Liver (tissue), 8 donors: ENCODE measurements at regions not wholly inside any gene's neighbourhood (a gene's known extent, or its start where the extent isn't known, plus 50 kb on each side); places are given as distances from the start of the nearest gene placed in this dataset.

ENCODE experiments used
- DNase-seq: peaks from one replicate; pipeline ENCODE4 v3.0.0-alpha.2; 2017; ENCODE audit warnings: low spot score
- H3K27ac ChIP-seq, 2 donors: one replicate each; pipeline ENCODE4 v1.7.0; 2013; ENCODE audit warnings: inconsistent platforms in 2 of 2, low read length in 2 of 2, control low read depth in 1 of 2, low read depth in 1 of 2, mild to moderate bottlenecking in 1 of 2
- H3K27me3 ChIP-seq, 4 donors: one replicate each; pipeline versions ENCODE4 v1.6.1 to v1.7.0; 2013; ENCODE audit warnings: low read length in 3 of 4, inconsistent platforms in 1 of 4, mild to moderate bottlenecking in 1 of 4, moderate library complexity in 1 of 4; ENCODE audit not compliant: control insufficient read depth in 4 of 4, insufficient read depth in 4 of 4
- H3K36me3 ChIP-seq, 4 donors: one replicate each; pipeline versions ENCODE4 v1.6.1 to v1.7.0; 2013; ENCODE audit warnings: low read length in 3 of 4, mild to moderate bottlenecking in 3 of 4, low read depth in 1 of 4, moderate library complexity in 1 of 4; ENCODE audit not compliant: control insufficient read depth in 4 of 4, insufficient read depth in 3 of 4
- H3K4me1 ChIP-seq, 4 donors: one replicate each; pipeline versions ENCODE4 v1.6.1 to v1.7.0; 2013; ENCODE audit warnings: low read length in 3 of 4, mild to moderate bottlenecking in 3 of 4, moderate library complexity in 1 of 4; ENCODE audit not compliant: control insufficient read depth in 4 of 4, insufficient read depth in 4 of 4
- H3K4me3 ChIP-seq, 3 donors: one replicate each; pipeline versions ENCODE4 v1.6.1 to v1.7.0; 2013; ENCODE audit warnings: low read length in 3 of 3, control low read depth in 1 of 3, low read depth in 1 of 3, mild to moderate bottlenecking in 1 of 3
- H3K9ac ChIP-seq, 2 donors: one replicate each; pipeline ENCODE4 v1.7.0; 2013; ENCODE audit warnings: low read length in 2 of 2, mild to moderate bottlenecking in 2 of 2, moderate library complexity in 2 of 2, control low read depth in 1 of 2, low read depth in 1 of 2
- H3K9me3 ChIP-seq, 4 donors: one replicate each; pipeline versions ENCODE4 v1.6.1 to v1.7.0; 2013; ENCODE audit warnings: low read length in 3 of 4; ENCODE audit not compliant: control insufficient read depth in 4 of 4
- ATF3 ChIP-seq: IDR thresholded peaks from 2 replicates; pipeline ENCODE4 v1.6.1; 2016; ENCODE audit warnings: antibody characterized with exemption
- CTCF ChIP-seq: fragments of 150-350 bp; IDR thresholded peaks from 2 replicates; pipeline ENCODE4 v1.5.1; 2017; ENCODE audit warnings: improper control_type of control experiment, low read depth, low read length; ENCODE audit not compliant: missing input control
- EGR1 ChIP-seq, 2 donors: IDR thresholded peaks; 2 replicates each; pipeline ENCODE4 v1.6.1; 2016 to 2018; ENCODE audit warnings: antibody characterized with exemption in 2 of 2, low read depth in 2 of 2
- FOXA1 ChIP-seq: IDR thresholded peaks from 2 replicates; pipeline ENCODE4 v1.6.1; 2016; ENCODE audit warnings: antibody characterized with exemption
- FOXA2 ChIP-seq: IDR thresholded peaks from 2 replicates; pipeline ENCODE4 v1.6.1; 2016; ENCODE audit warnings: antibody characterized with exemption
- GABPA ChIP-seq, 2 donors: IDR thresholded peaks in 1 of 2; conservative IDR thresholded peaks in 1 of 2; 2 replicates each; pipeline ENCODE4 v1.6.1; 2016; ENCODE audit warnings: antibody characterized with exemption in 2 of 2, mild to moderate bottlenecking in 1 of 2, moderate library complexity in 1 of 2
- HNF4A ChIP-seq, 2 donors: conservative IDR thresholded peaks; 2 replicates each; pipeline ENCODE4 v1.6.1; 2016; ENCODE audit warnings: antibody characterized with exemption in 2 of 2, mild to moderate bottlenecking in 2 of 2
- HNF4G ChIP-seq: IDR thresholded peaks from 2 replicates; pipeline ENCODE4 v1.6.1; 2016; ENCODE audit warnings: antibody characterized with exemption
- JUND ChIP-seq, 2 donors: IDR thresholded peaks; 2 replicates each; pipeline ENCODE4 v1.6.1; 2016; ENCODE audit warnings: antibody characterized with exemption in 2 of 2
- MAX ChIP-seq: IDR thresholded peaks from 2 replicates; pipeline ENCODE4 v1.6.1; 2016; ENCODE audit warnings: antibody characterized with exemption
- NR2F2 ChIP-seq: IDR thresholded peaks from 2 replicates; pipeline ENCODE4 v1.6.1; 2016; ENCODE audit warnings: antibody characterized with exemption
- RAD21 ChIP-seq, 2 donors: IDR thresholded peaks; 2 replicates each; pipeline ENCODE4 v1.6.1; 2016; ENCODE audit warnings: antibody characterized with exemption in 2 of 2, mild to moderate bottlenecking in 2 of 2
- REST ChIP-seq: IDR thresholded peaks from 2 replicates; pipeline ENCODE4 v1.6.1; 2016; ENCODE audit warnings: antibody characterized with exemption, mild to moderate bottlenecking
- RXRA ChIP-seq, 2 donors: IDR thresholded peaks; 2 replicates each; pipeline ENCODE4 v1.6.1; 2017 to 2018; ENCODE audit warnings: antibody characterized with exemption in 2 of 2, mild to moderate bottlenecking in 1 of 2
- SP1 ChIP-seq: IDR thresholded peaks from 2 replicates; pipeline ENCODE4 v1.6.1; 2018; ENCODE audit warnings: antibody characterized with exemption, mild to moderate bottlenecking
- TAF1 ChIP-seq: conservative IDR thresholded peaks from 2 replicates; pipeline ENCODE4 v1.6.1; 2016; ENCODE audit warnings: antibody characterized with exemption, mild to moderate bottlenecking
- YY1 ChIP-seq: IDR thresholded peaks from 2 replicates; pipeline ENCODE4 v1.6.1; 2016; ENCODE audit warnings: antibody characterized with exemption, mild to moderate bottlenecking
- ZBTB33 ChIP-seq: IDR thresholded peaks from 2 replicates; pipeline ENCODE4 v1.6.1; 2016; ENCODE audit warnings: antibody characterized with exemption
- WGBS: extraction: QIAGEN DNeasy Blood & Tissue Kit; methylation state at CpG from one replicate; pipeline ENCODE4 v1.1.7; 2013; 5-methylcytosine and 5-hydroxymethylcytosine counted together
- donor health status: healthy.
- donor health status: healthy.
- donor health status: healthy.
- donor health status: healthy.
- donor health status: healthy.

- Histone ChIP-seq H3K4me3 (no peak overlapping the region), H3K9me3 (peaks cover 0 to 2% (median 0%) of the 10 kb centered on the region in 4 donors), H3K27me3 (no peaks in the 10 kb centered on the region), H3K27ac (no peak overlapping the region), H3K9ac (no peak overlapping the region), H3K36me3 (no peaks in the 10 kb centered on the region), H3K4me1 (no peaks in the 10 kb centered on the region)
- TF ChIP-seq SP1: no peak
- no peak for DNase-seq
- WGBS: 76% methylated on average over 4 of the region's 4 CpGs
These were observed 460.6 kb downstream of the NR4A2 start for GRCh38 chr2:155871940-155872339.

GRCh38 chr2:155867564-155867963, 465.0 kb downstream of the NR4A2 start:
- no peak overlapping the region for H3K9ac ChIP-seq
- H3K9me3 ChIP-seq: peaks cover 0 to 2% (median 0%) of the 10 kb centered on the region in 4 donors
- no peak overlapping the region for H3K4me3 ChIP-seq
- no peak for DNase-seq
- 83% methylated on average over 3 of the region's 3 CpGs for WGBS
- H3K27me3 ChIP-seq: no peaks in the 10 kb centered on the region
- H3K4me1 ChIP-seq: no peaks in the 10 kb centered on the region
- no peak for TF ChIP-seq FOXA2
- TF ChIP-seq SP1: no peak
- no peak for TF ChIP-seq ATF3
- no peak for TF ChIP-seq FOXA1
- no peak for TF ChIP-seq YY1
- no peak for TF ChIP-seq REST
- TF ChIP-seq RAD21 (IDR thresholded peaks at IDR 0.05): no peak
- no peak for TF ChIP-seq NR2F2
- no peak for TF ChIP-seq MAX
- TF ChIP-seq HNF4G: no peak
- TF ChIP-seq HNF4A (conservative IDR thresholded peaks at IDR 0.05): no peak
- TF ChIP-seq TAF1: no peak
- no peak for TF ChIP-seq RXRA (IDR thresholded peaks at IDR 0.05)
- TF ChIP-seq JUND (IDR thresholded peaks at IDR 0.05): no peak
- TF ChIP-seq EGR1 (IDR thresholded peaks at IDR 0.05; ENCODE audit: low read depth in 2 of 2): no peak
- TF ChIP-seq CTCF: no peak
- TF ChIP-seq ZBTB33: no peak
- no peak for TF ChIP-seq GABPA (IDR thresholded peaks at IDR 0.05 in 1 of 2, conservative IDR thresholded peaks at IDR 0.05 in 1 of 2)
- H3K36me3 ChIP-seq: no peaks in the 10 kb centered on the region
- H3K27ac ChIP-seq: no peak overlapping the region
